ENCODE measurements at regions not wholly inside any gene's neighbourhood (a gene's known extent, or its start where the extent isn't known, plus 50 kb on each side); places are given as distances from the start of the nearest gene placed in this dataset.
A peak's percentile ranks its signal among the peaks of the same experiment; 100 is the strongest.
"Not testable (repeated sequence)": the region's sequence is repeated elsewhere in the genome, so short reads cannot be mapped to it uniquely, and the experiment has no call there.

DNA sequence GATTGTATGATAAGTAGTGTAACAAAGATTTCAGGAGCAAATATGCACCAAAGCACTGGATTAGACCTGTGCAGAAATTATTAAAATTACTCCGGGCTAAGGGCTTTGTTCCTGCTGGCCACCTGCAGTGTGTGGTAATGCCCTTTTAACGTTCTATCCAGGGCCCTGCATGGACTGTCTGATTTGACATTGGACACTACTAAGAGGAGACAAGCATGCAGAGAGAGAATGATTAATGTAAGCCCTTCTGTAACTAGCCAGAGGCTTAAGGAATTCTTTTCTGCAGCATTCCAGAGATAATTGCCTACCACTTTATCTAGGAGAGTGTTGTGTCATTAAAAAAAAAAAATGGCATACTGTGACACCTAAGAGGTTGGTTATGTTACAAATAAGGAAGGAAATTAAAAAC, 117.0 kb downstream of the PCDH7 start:
- DNase-seq (ENCODE audit: low spot score), result no peak

DNA sequence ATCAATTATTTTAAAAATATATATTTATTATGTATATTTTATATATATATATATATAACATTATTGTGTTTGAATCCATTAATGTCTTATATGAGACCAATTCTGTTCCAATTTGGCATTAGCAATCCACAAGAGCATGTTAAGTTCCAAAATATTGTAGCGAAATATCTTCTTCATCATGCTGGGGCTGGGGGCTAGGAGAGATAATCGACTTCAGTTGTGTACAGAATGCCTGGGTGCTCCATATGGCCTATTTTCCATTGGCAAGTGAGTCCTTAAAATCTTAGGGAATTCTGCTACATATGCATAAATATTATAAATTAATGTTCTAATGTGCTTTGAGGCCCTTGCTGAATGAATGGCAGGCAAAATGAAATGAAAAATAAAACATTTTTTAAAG, 117.7 kb downstream of the PCDH7 start:
- no peak for DNase-seq (ENCODE audit: low spot score)

DNA sequence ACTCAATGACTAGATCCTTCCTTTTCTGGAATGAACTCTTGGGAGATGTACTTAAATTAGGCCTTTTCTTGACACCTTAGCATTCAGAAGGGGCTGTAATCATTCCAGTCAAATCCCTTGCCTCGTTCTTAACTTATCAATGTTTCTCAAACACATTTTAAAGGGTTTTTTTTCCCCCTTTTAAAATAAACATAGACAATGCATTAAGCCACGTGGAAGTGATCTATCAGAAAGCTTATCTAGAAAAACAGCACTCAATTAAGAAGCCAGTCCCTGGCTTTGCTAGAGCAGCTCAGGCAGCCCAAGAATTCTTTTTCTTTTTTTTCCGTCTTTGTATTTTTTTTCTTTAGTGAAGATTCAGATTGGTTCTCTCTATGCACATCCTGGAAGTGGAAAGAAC, 118.2 kb downstream of the PCDH7 start:
- no peak for DNase-seq (ENCODE audit: low spot score)

DNA sequence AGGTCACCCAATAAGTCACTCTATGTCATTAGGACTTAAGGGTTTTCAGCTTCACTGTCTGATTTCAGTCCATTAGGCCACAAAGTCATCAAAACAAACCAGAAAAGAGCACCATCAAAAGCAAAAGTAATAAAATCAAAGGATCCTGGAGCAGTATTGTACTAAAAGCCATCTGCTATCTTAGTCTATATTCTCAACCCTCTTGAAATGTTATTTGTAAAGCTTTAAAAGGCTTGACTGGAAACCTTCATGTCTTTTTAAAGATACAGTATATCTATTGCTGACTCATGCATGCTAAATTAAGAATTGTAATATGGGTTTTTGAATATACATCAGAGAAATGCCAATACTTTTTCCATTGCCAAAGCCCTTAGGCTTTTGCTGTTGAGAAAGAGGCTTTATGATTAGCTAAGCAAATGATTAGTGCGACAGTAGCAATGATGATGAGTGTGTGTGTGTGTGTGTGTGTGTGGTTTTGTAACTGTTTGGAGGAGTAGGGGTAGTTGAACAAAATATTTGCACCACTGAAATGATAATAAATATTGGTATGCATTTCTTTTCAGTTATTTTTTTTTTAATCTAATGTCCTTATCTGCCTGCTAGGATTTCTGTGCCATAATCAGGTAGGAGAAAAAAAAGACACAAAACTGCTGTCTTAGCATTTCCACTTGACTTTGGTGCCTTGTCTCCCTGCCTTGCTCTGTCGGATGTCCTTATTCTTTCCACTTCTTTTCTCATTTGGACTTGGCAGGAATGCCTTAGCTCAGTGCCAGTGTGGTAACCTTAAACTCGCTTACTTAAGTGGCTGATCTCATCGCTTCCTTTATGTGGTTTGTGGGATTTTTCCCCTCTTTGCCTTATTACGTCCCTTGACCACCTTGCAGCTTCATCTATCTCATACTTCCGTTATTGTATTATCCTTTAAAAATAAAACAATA, 119.7 kb downstream of the PCDH7 start:
- DNase-seq (ENCODE audit: low spot score), result no peak

DNA sequence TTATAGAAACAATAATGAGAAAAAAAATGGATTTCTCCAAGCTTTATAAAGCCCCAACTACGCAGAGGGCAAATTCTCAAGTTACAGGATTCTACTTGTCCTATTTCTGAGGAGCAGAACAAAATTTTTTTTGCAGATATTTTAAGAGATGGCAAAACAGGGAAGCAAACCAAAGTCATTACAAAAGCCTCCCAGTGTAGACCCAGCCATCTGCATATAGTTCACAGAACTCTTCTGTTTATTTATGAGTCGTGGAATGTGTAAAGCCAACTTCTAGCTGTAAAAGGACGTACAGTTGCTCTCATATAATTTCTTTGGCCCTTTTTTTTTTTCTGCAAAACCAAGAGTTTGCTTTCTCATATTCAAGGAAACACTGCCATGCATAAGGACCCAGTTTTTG, 120.4 kb downstream of the PCDH7 start:
- DNase-seq (ENCODE audit: low spot score), result no peak

DNA sequence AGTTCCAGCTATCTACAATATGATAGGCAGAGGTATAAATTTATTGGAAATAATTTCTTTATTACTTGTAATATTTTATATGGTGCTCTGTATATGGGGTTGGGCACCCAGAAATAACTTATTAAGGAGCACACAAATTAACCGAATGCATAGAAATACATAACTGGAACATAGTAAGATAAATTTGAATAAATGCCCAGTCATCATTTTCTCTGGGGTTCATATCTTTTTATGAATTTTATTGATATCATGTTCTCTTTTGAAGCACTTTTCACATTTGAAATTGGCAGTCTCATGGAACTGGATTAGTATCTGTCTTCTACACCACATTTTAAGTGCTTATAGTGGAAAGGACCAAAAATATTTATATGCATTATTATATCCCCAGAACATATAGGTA, 122.0 kb downstream of the PCDH7 start:
- DNase-seq (ENCODE audit: low spot score), result no peak

DNA sequence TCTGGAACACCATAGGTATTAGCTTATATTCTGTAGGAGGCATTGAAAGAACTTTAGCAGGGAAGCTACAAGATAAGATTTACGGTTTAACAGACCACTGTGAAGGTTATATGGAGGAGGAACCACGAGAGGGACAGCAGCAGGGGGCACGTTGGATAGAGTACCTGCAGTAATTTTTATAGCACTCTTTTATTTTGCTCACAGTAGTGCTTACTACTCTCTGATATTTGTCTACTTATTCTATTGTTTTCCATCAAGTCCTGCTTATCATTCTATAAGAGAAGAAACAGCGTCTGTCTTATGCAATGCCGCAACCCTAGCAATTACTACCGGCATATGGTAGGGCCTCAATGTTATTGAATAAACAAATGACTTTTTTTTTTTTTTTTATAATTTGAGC, 122.5 kb downstream of the PCDH7 start:
- DNase-seq (ENCODE audit: low spot score), result no peak

DNA sequence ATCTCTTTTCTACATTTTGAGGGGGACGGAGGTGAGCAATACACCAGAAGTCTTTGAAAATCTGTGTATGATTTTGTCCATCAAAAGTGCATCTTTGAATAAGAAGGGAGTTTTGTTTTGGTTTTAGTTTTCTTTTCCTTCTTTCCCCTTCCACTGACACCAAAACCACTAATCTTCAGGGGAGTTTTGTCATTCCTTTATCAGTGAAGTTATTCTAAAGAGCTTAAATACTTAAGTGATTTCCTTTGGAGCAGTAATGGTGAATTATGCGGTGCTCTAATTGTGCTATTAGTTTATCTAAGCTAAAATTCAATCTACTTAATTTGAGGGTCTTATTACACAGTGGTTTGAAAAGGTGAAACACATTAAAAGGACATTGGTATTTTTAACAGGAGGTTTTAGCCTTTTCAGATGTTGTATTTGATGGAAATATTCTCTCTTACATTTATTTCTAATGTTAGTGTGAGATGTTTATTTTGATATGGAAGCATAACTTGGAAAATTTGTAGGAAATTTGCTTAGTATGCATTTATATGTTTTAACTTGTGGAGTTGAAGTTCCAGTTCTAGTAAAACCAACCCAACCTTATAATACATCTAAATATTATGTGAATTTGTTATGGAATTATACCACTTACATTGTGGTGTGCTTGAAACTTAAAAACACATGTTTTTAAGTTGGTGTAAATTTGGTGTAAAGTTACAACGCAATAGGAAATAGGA, 124.9 kb downstream of the PCDH7 start:
- DNase-seq (ENCODE audit: low spot score), result no peak

DNA sequence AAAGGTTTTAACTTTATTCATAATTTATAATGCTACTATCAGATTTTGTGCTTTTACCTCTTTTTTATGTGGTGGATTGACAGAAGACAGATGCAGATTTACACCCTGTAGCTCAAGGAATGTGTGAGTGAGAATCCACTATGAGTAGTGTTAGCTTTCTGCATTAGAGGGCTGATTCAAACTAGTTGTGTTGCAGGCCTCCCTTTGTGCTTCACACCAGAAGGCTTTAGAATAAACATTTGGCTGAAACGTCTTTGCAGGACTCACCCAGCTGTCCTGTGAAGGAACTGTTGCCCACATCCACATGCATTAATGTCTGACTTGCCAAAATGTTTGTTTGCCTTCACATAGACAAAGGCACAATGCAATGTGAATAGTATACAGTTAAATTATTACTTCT, 127.0 kb downstream of the PCDH7 start:
- no peak for DNase-seq (ENCODE audit: low spot score)

DNA sequence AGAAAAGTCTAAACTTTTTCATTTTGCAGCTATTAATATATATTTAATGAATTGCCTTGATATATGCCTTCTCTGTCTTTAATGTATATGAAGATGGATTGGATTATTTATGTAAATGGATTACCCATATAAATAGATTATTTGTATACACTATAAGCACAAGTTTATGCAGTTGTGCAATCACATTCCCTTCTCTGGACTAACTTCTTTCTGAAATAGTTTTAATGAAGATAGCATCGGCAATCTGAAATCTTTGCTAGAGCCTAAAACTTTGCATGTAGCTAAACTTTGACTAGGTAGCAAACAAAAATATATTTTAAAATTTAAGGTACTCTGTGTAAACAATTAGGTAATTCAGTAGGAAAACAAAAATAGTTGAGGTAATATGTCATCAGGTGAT, 127.8 kb downstream of the PCDH7 start:
- no peak for DNase-seq (ENCODE audit: low spot score)

DNA sequence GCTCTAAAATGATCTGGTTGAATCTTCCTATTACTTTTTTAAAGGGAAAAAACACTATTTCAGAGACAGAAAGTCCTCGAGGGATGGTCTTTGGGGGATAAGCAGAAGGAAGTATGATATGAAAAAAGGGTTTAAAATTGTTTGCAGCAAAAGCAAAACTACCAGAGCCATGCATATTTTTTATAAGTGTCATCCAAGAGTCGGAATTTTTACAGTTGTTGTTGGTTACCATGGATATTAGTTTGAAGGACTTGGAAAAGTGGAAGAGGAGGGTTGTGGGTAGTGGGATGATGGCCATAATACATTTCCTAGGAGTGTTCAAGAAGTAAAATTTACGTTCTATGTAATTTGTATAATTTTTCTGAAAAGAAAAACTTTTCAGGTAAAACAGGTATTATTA, 134.4 kb downstream of the PCDH7 start:
- DNase-seq (ENCODE audit: low spot score), result no peak

DNA sequence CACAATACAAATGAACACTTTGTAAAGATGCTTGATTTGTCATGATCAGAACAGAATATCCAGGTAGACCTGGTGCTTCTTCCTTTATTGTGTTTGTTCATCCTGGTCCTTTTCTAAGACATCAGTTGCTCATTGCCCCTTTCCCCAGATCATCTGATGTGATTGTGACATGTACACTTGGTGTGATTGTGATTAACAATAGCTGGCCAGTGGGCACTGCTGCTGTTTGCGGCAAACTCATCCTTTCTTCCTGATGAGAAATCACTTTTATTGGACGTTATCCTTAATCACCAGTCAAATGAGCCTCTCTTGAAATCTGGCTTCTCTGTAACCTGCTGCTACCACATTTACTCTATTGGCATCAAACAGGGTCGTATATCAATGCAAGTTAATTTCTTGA, 135.1 kb downstream of the PCDH7 start:
- no peak for DNase-seq (ENCODE audit: low spot score)

DNA sequence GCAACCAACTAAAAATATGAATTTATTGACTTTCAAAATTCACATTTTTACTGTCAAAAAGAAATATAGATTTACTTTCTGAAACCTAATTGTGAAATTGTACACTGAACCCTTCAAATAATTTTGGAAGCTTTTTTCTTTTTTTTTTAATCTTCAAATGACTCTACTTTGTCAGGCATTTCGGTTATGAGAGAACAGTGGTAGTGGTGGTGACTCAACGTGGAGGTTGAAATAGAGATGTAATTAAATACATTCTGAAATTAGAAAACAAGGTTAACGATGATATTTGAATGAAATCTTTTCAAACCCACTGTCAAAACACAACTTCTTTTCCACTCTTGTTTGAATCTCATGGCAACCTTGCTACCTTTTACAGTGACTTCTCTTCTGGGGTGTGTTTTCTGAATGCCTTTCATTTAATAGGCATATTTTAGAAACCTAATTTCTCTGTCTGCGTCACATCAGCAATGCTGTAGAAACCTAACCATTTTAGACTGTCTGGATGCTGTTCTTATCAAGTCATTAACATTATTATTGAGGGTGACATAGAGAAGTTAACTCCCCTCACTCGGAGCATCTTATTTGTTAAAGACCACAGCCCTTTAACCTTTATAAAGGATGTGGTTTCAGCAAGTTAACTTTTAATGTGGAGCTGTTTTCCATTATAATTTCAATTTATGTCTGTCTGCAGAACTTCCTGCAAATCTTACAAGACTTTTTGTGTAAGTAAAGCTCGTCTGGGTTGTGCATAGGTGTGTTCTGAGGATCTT, 136.8 kb downstream of the PCDH7 start:
- no peak for DNase-seq (ENCODE audit: low spot score)

DNA sequence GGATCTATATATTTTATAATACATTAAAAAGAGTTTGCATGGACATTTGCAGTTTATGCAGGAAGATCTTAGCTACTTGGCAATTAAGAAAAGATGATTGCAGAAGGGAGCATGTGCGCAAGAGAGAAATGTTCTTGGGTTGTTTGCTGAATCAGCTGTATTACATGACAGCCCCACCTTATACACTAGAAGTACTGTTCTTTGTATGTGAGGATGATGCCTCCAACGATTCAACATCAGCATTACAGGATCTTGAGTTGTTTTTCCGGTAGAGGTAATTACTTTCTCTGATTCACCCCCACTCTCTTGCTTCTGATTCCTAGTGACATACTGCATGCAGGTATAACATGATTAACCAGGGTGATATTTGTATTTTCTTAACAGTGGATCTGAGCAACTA, 140.8 kb downstream of the PCDH7 start:
- DNase-seq (ENCODE audit: low spot score), result peak; percentile 39

DNA sequence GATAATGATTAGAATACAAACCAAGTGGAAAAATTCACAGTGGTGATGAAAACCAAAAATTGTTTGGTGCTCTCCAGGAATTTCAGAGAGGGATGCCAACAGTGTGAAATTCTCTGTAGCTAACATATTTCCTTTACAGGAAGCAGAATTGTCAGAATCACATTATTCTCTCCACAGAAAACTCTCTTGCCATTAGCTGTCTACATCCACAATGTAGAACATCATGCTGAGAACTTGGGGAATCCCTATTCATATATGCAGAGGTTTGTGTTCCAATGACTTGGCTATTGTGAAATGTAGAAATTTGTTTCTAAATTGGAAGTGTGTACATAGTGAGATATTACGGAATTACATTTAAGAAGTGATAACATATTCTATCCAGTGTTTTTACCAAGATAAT, 142.0 kb downstream of the PCDH7 start:
- DNase-seq (ENCODE audit: low spot score), result no peak

DNA sequence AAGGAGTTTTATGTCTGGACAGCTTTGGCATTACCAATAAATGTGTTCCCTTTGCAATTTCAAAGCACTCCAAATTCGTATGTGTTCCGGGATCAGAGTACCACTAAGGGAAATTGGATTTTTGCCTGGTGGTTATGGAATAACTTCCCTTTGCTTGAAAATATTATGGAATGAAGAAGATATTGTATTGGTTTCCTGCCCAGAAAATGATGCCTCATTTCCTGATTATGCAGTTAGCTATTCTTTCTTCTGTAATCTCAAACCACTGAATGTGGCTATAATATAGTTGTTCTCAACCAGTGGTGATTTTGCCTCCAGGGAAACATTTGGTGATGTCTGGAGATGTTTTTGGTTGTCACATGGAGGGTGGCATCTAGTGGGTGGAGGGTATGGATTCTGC, 142.9 kb downstream of the PCDH7 start:
- no peak for DNase-seq (ENCODE audit: low spot score)

DNA sequence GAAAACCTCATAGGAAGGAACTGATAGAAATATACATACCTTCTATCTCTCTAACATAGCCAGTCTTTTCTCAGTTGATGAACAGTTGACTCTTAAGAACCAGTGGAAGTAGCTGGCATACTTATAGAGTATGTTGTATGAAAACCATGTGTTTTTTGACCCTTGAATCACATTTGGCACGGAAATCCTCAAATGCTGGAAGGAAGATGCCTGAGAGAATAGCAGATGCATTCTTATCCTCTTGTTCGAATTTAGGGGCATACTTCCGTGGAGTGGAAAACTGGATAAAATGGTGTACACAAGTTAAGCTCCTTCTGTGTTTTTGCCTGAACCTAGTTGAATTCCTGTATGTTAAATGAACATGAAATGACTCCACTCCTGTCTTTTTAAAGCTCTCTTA, 145.5 kb downstream of the PCDH7 start:
- DNase-seq (ENCODE audit: low spot score), result no peak

DNA sequence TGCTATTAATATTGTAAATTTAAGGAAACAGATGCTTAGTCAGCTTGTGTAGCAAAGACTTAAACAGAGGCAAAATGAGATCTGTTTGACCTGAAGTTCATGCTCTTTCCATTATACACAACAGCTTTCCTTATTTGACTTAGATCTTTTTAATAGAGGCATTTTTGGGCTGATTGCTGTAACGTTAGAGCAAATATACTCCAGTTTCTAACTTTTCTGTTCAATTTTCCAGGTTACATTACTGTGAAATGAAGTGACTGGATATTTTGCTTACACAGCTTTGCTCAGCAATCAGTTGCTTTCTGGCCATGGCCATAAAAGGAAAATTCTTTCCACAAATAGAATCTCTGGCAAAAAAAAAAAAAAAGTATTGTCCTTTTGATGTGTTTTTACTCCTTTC, 146.2 kb downstream of the PCDH7 start:
- no peak for DNase-seq (ENCODE audit: low spot score)

DNA sequence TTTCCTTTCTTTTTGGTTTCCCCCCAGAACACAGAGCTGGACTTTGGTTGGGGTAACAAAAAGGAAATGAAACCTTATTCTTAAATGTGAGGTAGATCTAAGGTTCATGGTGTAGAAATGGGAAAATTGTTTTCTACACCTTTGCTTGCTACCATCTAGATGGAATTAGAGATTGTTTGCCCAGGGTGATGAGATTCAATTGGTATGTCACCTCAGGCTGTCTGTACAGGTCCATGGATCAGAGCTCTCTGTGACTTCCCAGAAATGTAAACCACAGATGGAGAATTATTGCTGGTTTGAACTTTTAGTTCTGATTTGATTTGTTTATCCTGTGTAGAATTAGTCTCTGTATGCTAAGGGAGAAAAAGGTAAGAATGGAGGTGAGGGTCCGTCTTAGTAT, 146.7 kb downstream of the PCDH7 start:
- DNase-seq (ENCODE audit: low spot score), result no peak

DNA sequence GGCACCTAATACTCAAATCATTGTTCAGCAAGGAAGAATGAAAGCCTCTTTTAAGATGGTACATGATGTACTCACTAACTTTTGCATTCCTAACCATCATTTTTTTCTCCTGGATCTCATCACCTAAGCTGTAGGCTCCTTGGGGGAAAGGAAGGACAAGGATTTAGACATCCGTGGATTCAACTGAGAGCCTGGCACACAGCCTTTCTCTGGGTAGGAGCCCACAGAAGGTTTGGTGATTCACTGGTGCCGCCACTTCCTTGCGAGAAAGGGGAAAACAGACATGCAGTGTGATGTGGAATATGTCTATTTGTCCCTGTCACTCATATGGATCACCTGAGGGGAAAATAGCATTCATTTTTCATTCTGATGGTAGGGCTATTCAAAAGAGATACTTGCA, 147.3 kb downstream of the PCDH7 start:
- no peak for DNase-seq (ENCODE audit: low spot score)

DNA sequence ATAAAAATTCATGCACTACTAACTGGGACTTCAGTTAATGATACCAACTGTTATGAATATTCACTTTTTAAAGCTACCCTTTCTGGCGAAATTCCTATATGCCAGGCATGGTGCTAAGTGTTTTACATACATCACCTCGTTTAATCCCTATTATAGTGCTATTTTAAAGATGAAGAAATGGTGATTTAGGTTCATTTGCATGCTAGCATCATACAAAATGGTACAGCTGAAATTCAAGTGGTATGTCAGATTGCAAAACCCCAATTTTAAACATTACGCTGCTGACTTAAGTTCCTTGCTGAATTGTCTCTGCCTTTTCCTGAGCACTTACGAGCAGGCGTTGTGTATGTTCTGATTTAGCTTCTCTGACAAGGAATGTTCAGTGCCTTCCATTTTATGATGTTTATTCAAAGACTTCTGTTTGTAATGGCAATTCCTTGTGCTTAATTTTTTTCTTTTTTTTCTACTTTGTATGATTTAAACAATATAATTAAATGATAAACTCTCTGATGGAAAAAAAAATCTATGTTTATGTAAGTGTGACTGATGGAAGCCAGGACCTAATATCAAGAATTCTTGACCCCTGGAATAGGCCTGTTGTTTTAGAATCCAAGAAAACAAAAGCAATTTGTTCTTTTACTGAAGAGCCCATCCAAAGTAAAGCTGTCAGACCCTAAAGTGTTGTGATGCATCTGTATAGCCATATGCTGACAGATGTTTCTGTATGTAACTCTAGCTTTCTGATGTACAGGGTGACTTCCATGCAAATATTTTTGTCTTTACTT, 148.1 kb downstream of the PCDH7 start:
- no peak for DNase-seq (ENCODE audit: low spot score)

DNA sequence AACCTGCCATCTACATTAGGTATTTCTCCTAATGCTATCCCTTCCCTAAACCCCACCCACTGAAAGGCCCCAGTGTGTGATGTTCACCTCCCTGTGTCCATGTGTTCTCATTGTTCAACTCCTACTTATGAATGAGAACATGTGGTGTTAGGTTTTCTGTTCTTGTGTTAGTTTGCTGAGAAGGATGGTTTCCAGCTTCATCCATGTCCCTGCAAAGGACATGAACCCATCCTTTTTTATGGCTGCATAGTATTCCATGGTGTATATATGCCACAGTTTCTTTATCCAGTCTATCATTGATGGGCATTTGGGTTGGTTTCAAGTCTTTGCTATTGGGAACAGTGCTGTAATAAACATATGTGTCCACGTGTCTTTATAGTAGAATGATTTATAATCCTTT, 149.2 kb downstream of the PCDH7 start:
- DNase-seq (ENCODE audit: low spot score), result not testable (repeated sequence)
